ENCODE measurements at regions not wholly inside any gene's neighbourhood (a gene's known extent, or its start where the extent isn't known, plus 50 kb on each side); places are given as distances from the start of the nearest gene placed in this dataset.

DNA sequence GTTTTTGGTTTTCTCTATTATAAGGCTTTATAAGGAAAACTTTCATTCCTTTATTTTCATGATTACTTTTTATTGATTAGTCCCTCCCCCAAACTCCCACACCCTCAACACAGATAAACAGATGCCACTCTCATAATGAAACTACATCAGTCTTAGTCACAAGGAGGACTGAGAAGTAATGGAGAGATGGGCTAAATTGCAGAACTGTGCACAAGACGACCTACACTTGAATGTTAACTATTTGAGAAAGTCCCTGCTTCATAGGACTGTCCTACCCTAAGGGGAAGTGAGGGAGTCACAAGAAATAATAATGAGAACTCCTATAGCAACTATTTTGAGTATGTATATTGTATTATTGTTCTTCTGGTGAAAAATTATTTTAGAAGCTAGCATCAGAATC, 360.8 kb downstream of the RBM43 start:
- DNase-seq (ENCODE audit: low spot score): no peak

DNA sequence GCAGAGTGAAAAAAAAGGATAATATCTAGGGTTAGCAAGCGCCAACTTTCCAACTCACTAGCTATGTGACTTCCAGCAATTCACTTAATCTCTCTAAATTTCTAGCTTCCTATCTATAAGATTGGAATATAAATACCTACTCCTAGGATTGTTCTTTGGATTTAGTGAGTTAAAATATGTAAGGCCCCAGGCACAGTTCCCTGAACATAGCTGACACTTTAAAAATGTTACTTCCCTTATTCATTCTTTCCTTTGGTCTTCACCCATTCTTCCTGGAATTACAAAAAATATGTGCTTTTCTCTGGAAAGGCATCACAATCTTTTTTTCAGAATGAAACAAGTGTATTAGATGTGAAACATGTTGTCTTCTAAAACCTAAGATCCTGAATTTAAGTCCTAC, 365.7 kb downstream of the RBM43 start:
- no peak for DNase-seq (ENCODE audit: low spot score)

DNA sequence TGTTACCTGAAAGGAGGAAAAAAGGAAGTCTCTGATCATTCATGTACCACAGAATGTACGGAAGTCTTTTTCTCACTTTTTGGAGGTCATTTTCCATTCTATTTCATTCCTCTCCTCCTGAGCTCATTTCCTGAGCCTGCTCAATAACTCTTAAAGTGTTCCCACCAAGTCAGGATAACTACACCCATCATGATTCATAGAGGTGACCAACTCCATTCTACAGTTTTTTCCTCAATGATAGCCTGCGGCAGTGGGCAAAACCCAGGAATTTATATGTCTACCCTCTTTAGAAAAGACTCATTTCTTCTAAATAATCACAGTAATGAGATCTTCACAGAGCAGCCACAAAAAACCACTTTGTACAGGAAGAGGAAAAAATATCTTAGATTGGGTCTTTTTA, 372.5 kb downstream of the RBM43 start:
- DNase-seq (ENCODE audit: low spot score): no peak

DNA sequence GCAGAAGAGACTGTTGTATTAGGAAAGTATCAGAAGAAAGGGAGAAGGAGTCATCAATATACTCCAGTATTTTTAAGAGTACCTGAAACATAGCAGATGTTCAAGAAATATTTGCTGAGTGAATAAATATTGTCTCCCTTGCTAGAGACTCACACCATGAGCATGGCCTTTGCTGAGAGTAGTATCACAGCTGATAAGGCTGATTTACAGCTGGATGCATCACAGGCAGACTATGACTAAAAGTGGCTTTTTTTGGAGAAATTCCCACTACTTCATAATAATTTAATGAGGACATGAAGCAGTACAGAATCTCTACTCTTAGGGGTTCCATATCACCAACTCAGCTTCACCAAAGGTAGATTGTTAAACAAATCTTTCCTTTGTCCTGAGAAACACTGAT, 373.3 kb downstream of the RBM43 start:
- DNase-seq (ENCODE audit: low spot score): no peak

DNA sequence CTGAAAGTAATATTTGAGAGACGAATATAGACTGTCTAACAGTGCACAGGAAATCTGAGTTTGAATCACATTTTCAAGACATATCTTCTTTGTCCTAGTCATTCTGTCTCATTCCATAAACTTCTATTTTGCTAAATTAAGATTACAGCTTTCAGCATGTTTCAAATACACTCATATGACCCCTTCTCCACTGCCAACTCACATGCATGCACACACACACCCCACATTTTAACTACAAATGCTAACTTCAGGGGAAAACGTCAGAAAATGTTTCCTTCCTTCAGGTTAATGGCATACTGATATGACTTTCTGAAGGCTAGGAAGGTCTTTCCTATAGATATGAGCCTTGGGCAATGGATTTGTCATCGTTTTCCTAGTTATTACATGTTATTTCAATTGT, 373.7 kb downstream of the RBM43 start:
- no peak for DNase-seq (ENCODE audit: low spot score)

DNA sequence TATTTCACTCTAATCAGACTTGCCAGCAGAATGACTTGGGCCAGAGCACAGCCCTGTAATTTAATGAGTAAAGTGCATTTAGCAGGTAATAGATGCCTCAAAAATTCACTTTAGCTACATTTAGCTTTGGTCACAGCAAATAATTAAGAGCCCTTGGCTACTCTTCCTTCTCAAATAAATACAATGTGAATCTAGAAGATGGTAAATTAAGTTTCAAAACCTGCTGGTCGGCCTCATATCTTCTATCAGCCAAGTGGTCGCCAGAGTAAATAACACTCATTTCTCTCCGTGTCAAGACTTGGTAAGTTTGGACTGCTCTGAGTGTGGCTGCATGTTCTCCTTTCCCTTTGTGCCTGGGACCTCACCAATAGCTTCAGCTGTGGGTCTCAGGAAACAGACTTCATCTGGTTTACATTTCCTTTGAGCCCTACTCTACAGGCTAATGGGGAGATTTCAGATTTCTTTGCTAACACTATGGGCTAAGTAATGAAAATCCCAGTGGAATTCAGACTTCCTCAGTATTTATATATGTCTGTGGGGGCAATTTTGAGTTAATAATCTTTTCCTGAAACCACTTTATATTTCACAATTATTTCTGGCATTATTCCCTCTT, 375.8 kb downstream of the RBM43 start:
- no peak for DNase-seq (ENCODE audit: low spot score)

DNA sequence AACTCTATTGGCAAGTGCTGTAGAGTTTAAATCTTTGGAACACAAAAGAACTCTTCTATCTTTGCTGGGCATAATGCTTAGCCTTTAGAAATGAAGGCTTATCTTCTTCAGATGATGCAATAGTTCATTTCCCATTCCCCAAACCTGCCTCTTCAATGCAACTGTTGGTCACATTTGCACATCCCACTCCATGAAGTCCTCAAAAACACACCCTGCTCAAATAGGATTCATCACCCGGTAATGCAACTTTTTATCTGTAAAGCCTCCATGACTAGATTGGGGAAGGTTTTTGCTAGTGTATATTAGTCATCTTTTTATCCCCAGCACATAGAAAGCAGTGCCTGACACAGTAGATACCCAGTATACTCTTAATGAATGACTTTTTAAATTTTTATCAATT, 376.4 kb downstream of the RBM43 start:
- no peak for DNase-seq (ENCODE audit: low spot score)

DNA sequence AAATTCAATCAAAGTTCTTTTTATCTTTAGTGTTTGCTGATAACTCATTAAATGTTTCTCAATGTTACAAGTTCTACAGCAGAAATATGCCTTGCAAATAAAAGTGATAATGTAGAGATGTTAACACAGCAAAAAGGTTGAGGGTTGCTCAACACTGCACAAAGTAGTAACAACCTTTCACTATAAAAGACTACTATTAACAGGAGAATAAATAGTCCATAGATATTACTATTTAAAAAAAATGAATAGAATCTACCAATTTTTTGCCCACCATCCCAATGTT, 378.1 kb downstream of the RBM43 start:
- no peak for DNase-seq (ENCODE audit: low spot score)

DNA sequence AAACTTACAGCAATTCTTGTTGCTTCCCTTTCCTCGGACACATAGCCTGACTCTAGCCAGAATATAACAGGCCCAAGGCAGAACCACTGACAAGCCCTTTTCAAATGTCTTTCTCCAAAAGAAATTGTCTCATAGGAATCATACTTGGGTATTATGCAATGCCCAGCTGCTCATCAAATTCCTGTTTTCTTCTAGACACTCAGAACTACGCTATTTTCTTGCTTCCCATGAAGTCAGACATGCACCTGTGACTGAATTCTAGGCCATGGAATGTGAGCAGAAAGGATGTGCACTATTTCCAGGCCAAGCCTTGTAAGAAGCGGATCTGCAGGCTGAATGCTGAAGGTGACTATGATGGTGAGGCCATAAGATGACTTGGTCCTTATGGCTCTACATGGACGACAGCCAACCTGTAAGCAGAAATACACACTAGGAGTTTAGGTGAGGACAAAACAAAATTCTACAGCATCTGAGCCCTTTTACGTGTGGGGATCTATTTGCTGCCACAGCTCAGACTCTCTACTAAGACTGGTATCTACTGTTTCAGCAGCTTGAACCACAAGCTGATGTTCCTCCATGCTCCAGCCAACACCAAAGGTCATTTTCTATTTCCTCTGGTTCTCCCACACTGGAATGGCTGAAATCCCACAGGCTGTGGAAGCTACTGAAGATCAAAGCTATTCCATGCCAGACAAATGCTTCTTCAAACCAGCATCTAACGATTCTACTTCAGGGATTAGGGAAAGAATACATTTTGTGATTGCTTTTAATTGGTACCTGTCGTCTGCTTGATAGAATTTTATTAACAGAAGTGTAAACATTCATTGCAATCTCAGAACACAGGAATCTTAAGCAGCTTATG, 378.7 kb downstream of the RBM43 start:
- DNase-seq (ENCODE audit: low spot score): no peak

DNA sequence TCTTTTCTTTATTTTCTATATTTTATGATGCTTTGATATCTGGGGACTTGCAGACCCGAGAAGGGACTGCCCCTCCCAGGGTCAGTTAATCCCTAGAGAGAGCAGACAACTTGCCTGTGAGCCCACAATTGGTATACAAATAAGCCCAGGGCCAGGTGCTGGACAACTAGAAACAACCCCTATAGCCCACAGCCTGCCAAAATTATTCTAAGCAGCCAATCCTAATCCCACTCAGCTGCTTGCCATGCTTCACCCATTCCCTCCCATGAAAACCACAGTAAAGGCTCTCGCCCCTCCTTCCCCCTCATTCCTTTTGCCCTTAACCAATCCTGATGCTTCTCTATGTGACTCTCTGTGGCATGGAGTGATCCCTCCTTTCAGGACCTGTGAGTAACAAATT, 380.7 kb downstream of the RBM43 start:
- DNase-seq (ENCODE audit: low spot score): no peak

DNA sequence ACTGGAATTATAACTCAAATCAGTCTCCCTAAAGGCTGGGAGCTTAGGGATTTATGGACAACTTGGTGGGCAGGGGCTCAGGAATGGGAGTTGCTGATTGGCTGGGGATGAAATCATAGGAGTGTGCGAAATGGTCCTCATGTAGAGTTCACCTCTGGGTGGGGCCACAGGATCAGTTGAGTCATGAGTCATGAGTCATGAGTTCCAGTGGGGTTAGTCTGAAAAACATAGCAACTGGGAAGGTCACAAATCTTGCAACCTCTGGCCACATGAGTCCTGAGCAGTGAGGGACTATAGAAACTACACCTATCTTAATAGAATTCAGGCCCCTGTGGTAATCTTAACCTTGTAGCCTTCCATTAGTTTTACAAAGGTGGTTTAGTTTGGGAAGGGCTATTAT, 383.3 kb downstream of the RBM43 start:
- no peak for DNase-seq (ENCODE audit: low spot score)

DNA sequence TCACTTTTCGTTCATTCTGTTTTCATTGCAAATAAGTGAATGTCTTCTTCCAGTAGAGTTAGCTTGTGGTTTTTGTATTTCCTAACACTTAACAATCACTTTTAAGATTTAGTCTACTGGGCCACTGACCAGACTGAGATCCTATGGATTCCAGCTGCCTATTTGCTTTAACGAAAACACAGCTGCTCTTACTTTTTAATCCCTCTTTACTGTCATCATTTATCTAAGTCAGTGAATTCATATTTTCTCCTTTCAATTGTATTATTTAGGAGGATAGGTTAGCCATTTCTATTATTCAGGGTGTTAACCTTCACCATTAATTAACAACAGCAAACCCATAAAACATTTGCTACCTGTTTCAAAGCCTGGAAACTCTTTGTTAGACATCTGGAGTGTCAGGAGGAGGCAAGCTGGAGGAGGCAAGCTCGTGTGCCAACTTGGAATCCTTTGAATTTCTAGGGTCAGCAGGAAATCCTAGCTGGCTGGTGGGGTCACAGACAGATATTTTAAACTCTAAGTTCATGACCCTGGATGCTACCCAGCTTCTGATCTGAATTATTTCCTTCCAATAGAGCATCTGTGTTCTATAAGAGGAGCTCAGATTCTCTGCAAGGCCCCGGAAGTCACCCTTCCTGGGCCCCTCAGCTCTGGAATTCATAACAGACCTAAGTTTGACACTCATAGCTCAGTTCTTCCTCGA, 385.3 kb downstream of the RBM43 start:
- DNase-seq (ENCODE audit: low spot score): no peak

DNA sequence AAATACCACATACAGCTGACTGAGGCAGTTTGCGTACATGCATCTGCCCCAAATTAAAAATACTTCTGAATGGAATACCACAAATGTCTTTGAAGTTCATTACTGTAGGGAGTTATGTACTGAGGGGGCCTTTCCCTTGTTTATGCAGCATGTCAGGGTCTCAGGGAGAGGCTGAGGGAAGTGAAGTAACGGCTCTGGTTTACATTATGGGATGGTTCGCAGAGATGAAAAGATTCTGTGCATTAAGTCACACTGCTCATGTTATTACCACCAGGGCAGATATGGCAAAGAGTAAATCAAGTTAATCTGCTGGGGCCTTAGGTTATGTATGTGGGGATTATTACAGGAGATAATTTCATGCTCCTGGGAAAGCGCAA, 385.9 kb upstream of the RND3 start:
- no peak for DNase-seq (ENCODE audit: low spot score)

DNA sequence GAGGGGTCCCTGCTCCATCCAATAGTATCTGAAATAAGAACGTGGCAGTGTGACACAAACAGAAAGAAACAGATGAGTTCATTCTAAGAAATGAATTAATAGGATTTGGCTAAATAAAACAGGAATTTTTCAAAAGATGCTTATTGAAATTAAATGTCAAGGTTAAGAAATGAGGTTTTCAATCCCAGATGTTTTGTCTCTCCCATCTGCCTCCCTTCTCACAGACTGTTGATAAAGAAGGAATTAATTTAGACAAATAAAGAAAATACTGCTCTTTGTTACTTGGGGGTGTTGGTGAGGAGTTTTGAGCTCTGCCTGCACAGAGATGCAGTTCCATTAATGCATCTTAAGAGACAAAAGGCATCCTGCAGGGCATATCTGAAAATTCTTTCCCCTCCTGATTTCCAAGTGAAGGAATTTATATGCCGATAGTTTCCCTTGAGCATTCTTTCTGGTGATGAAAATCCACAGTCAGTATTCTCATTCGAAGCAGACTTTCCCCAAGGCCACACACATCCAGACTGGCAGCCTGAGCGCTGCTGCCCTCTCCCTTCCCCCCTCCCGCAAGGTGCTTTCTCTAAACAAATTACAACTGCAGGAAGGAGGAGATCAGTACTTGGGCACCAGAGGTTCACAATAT, 385.4 kb upstream of the RND3 start:
- no peak for DNase-seq (ENCODE audit: low spot score)

DNA sequence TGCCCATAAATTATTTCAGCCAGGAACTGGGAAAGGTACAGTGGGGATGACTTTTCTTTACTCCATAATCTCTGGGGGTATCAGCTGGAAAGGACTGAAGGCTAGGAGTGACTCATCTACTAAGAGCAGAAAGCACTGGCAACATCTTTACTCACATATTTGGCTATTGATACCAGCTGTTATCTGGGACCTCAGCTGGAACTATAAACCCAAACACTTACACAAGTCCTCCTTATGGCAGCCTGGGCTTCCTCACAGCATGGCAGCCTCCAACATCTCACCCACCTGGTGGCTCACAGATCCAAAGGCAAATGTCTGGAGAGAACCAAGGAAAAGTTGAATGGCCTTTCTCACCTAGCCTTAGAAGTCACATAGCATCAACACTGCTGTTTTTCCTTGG, 379.0 kb upstream of the RND3 start:
- no peak for DNase-seq (ENCODE audit: low spot score)

DNA sequence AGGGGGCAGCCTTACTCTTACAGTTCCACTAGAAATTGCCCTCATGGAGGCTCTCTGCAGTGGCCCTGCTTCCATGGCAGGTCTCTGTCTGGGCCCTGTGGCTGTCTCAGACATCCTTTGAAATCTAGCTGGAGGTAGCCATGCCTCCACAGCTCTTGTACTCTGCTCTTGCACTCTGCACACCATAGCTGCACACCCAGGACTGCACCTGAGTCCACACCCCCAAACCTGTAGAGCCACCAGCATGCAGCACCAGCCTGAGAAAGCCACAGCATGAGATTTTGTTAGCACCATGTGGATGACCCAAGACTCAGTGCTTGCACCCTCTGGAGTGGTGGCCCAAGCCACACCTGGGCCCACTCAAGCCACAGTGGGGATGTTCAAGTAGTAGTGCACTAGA, 376.2 kb upstream of the RND3 start:
- DNase-seq (ENCODE audit: low spot score): no peak

DNA sequence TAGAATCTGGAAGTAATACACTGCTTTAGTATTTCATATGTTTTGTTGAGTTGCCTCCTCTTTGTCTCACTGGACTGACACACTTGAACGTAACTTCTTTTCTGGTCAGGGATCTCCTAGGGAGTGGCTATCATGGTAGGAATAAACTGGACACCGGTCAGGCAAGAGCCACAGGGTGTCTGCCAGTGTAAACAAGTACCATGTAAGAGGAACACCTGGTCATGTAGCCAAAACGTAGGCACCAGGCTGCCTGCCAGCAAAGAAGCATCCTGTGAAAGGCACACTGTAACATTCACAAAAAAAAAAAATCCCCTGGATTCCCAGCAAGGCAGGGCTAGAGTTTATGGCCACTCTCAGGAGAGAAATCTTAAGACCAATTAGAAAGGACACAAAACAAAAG, 372.8 kb upstream of the RND3 start:
- DNase-seq (ENCODE audit: low spot score): no peak

DNA sequence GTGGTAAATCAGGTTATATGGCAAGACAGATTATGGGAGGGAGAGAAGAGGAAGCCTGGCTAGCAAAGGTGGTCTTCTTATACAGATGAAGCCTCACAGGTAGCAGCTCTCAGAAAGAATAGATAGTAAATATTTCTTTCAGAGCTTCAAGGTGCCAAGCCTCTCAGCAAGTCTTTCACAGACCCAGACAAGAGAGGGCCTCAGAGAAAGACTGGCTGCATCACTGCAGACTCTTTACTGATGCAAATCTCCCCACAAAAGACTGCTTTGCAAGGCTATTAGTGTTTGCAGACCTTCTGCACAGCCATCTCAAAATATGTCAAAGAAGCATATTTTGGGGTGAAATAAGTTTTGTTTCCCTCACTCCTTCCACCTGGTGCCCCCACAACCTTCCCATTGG, 372.4 kb upstream of the RND3 start:
- no peak for DNase-seq (ENCODE audit: low spot score)

DNA sequence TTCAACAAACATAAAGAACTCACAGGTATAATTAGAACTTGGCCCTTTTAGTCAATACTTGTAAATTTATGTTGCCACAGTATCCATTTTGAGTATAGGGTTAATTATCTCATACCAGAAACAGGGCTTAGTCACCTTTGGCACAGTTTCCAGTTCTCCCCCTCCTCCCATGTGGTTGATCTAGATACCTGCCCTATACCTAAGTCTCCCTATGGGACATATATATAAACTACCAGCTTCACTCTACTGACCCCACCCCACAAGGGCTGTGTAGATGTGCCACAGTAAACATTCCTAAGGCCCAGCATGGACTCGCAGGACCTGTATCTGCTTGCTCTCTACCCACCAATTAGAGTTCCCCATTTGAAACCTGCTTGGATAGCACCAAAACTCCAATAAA, 371.7 kb upstream of the RND3 start:
- DNase-seq (ENCODE audit: low spot score): no peak

DNA sequence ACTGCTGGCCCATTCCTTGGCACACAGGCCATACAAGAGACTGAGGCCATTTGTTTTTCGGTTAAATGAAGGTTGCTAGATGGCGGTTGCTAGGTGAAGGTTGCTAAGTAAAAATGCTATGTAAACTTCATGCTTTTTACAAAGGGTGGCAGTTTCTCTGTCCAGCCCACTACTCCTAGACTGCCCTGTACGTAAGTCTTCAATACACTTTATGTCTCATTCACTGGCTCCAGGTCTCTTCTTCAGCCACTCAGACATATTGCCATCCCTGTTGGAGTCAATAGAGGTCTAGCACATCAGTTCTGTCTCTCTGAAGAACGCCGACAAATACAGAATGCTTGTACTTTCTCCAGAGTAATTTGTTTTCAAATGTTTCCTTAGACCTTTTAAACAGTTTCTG, 370.9 kb upstream of the RND3 start:
- DNase-seq (ENCODE audit: low spot score): no peak

DNA sequence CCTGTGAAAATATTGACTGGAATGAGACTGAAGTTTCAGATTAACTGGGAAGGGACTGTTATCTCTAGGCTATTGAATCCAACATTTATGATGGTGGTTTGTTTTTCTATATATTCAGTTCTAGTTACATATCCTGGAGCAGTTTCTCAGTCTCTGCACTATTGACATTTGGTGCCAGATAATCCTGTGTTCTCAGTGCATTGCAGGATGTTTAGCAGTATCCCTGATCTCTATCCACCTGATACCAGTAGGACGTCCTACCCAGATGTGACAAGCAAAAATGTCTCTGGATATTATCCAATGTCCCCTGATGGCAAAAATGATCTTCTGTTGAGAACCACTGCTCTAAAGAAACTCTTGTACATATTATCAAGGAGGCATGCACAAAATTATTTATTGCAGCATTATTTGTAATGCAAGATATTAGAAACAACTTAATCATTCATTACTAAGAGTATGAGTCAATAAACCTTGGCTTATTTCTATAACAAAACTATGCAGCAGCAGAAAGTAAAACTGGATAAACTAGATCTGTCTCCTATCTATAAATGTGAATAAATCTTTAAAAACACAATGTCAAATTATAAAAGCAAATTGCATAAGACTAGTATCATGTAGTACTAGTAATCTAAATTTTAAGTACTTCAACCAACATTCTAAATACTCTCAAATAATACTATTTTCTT, 369.3 kb upstream of the RND3 start:
- no peak for DNase-seq (ENCODE audit: low spot score)

DNA sequence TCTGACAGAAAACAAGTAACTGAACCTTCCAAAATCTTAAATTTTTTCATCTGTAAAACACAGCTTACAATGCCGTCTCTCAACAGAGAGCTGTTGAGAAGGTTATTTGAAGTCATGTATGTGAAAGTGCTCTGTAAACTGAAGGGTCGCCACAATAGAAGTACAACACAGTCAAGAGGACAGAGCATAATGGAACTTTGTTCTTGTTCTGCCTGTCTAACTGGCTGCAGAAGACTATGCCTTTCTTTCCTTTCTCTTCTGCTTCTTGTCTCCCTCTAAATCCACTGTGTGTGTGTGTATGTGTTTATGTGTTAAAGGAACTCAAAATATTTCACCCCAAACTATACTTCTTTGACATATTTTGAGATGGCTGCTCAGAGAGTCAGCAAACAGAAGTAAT, 365.8 kb upstream of the RND3 start:
- DNase-seq (ENCODE audit: low spot score): no peak

DNA sequence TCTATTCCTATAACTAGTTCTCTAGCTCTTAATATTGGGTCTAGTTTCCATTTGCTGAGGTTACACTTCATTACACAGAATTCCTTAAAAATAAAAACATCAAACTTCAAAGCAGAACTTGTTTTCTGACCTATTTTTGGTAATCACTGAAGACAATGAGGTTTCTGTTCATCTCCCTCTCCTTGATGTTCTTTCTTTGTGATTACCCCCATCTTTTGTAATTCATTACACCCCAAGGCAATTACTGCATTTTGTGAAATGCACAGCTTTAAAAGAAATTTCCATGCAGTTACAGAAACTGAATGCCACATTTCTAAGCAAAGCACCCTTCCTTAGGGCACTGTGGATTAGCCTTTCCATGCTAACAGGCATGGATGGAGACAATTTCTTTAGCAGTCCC, 363.2 kb upstream of the RND3 start:
- DNase-seq (ENCODE audit: low spot score): no peak
